HepG2 (cell line): ENCODE measurements at regions not wholly inside any gene's neighbourhood (a gene's known extent, or its start where the extent isn't known, plus 50 kb on each side); places are given as distances from the start of the nearest gene placed in this dataset.

Source experiments
- ATAC-seq: fragments of 200-7000 bp; cut with Tn5 transposase; 3 replicates; pipeline ENCODE4 v1.9.1; 2020; ENCODE audit warnings: mild to moderate bottlenecking, moderate library complexity
- BruUV-seq: library from RNA; stranded (reverse); fragments of 400-500 nt; replicated peaks from 2 replicates; lab custom pipeline; 2021; lab: Mats Ljungman, UMichigan
- CTCF ChIA-PET: fragments of 300-600 bp; formaldehyde crosslinking; extraction: SDS; loops from one replicate; lab custom pipeline; 2021; ENCODE audit warnings: low total read pairs, inconsistent platforms, low intra/inter-chr PET ratio; lab: Yijun Ruan, JAX
- POLR2A ChIA-PET: fragments of 350-600 bp; sonication (Branson Sonifier 250); formaldehyde crosslinking; loops from one replicate; lab custom pipeline; 2020; ENCODE audit warnings: antibody characterized with exemption, inconsistent platforms; lab: Yijun Ruan, JAX
- DNase-seq: peaks from one replicate; pipeline ENCODE4 v3.0.0-alpha.2; 2015; ENCODE audit warnings: low spot score
- FAIRE-seq: peaks from 3 replicates; lab custom pipeline; 2011; peaks lifted over from hg19 to GRCh38; lab: Jason Lieb, UNC
- H2AFZ ChIP-seq: one replicate; pipeline ENCODE4 v1.6.1; 2011; ENCODE audit warnings: low read length, inconsistent platforms
- H3K27ac ChIP-seq: fragments of 300-600 bp; 3 replicates; pipeline ENCODE4 v1.8.0; 2011; ENCODE audit warnings: mixed run types, mild to moderate bottlenecking, mixed read lengths, low read length, inconsistent platforms; ENCODE audit not compliant: insufficient read depth; ENCODE audit errors: extremely low read length
- H3K27me3 ChIP-seq, 2 experiments: fragments of 200-600 bp in 1 of 2; 2 replicates in 1 of 2; 3 replicates in 1 of 2; pipeline versions ENCODE4 v1.6.0 to v1.8.0; 2011; ENCODE audit warnings: low read length in 2 of 2, mild to moderate bottlenecking in 2 of 2, moderate library complexity in 2 of 2, inconsistent platforms in 1 of 2; ENCODE audit not compliant: insufficient read depth in 2 of 2, control insufficient read depth in 1 of 2
- H3K36me3 ChIP-seq, 2 experiments: fragments of 200-600 bp in 1 of 2; replicated peaks in 1 of 2; 2 replicates in 1 of 2; 3 replicates in 1 of 2; pipeline versions ENCODE4 v1.5.1 to v1.8.0; 2011; ENCODE audit warnings: low read length in 2 of 2, inconsistent platforms in 1 of 2; ENCODE audit not compliant: insufficient read depth in 2 of 2, control insufficient read depth in 1 of 2
- H3K4me1 ChIP-seq: 2 replicates; pipeline ENCODE4 v1.5.1; 2012; ENCODE audit warnings: low read length, inconsistent platforms; ENCODE audit not compliant: insufficient read depth
- H3K4me2 ChIP-seq: 2 replicates; pipeline ENCODE4 v1.6.0; 2011; ENCODE audit warnings: low read depth, low read length, inconsistent platforms
- H3K4me3 ChIP-seq, 3 experiments: fragments of 200-600 bp in 1 of 3; sonication (generic), shearing (Covaris generic) in 1 of 3; replicated peaks in 1 of 3; 2 replicates each; pipeline ENCODE4 v1.5.1; 2011 to 2016; ENCODE audit warnings: low read length in 3 of 3, inconsistent platforms in 2 of 3, low read depth in 2 of 3, mild to moderate bottlenecking in 2 of 3, control low read depth in 1 of 3, mixed read lengths in 1 of 3; ENCODE audit not compliant: insufficient read depth in 1 of 3
- H3K79me2 ChIP-seq: one replicate; pipeline ENCODE4 v1.6.1; 2011; ENCODE audit warnings: low read length, inconsistent platforms; ENCODE audit not compliant: insufficient read depth
- H3K9ac ChIP-seq: 2 replicates; pipeline ENCODE4 v1.6.0; 2011; ENCODE audit warnings: mild to moderate bottlenecking, low read depth, low read length, inconsistent platforms; ENCODE audit not compliant: insufficient read depth
- H3K9me3 ChIP-seq: 2 replicates; pipeline ENCODE4 v1.5.1; 2012; ENCODE audit warnings: mild to moderate bottlenecking, low read length
- H4K20me1 ChIP-seq: 2 replicates; pipeline ENCODE4 v1.6.0; 2011; ENCODE audit warnings: inconsistent platforms, mild to moderate bottlenecking, low read length, moderate library complexity; ENCODE audit not compliant: insufficient read depth
- ESRRA ChIP-seq: sonication (generic); formaldehyde crosslinking; IDR thresholded peaks from 2 replicates; pipeline ENCODE4 v1.5.1; 2020; ENCODE audit warnings: mild to moderate bottlenecking, low read depth, missing genetic modification reagents
- KLF16 ChIP-seq, 2 experiments: sonication (generic) in 1 of 2; formaldehyde crosslinking in 1 of 2; IDR thresholded peaks; 2 replicates each; pipeline versions ENCODE4 v1.6.1 to v1.8.0; 2016 to 2023; ENCODE audit warnings: missing genetic modification reagents in 2 of 2, missing compliant biosample characterization in 1 of 2
- ZNF407 ChIP-seq: sonication (generic); formaldehyde crosslinking; IDR thresholded peaks from one replicate; pipeline ENCODE4 v1.5.1; 2020; ENCODE audit warnings: mild to moderate bottlenecking, missing genetic modification reagents; ENCODE audit errors: not compliant biosample characterization
- ZNF510 ChIP-seq: sonication (generic); formaldehyde crosslinking; IDR thresholded peaks from 2 replicates; pipeline ENCODE4 v1.4.0; 2020; ENCODE audit warnings: low read depth, mild to moderate bottlenecking, missing genetic modification reagents
- ZNF770 ChIP-seq: sonication (generic); formaldehyde crosslinking; IDR thresholded peaks from 2 replicates; pipeline ENCODE4 v1.5.0; 2020; ENCODE audit warnings: mild to moderate bottlenecking, missing genetic modification reagents
- WGBS: methylation state at CpG from one replicate; pipeline ENCODE4 v1.1.6; 2017; ENCODE audit warnings: low lambda C conversion rate; 5-methylcytosine and 5-hydroxymethylcytosine counted together
- in situ Hi-C: cut with HindIII; loops from 2 replicates; pipeline ENCODE4 v1.10.0; 2017; ENCODE audit warnings: low pct_unique_long_range_greater_than_20kb; ENCODE audit not compliant: extremely low pct_ligation_motif_present
- intact Hi-C: fragments of 100-400 bp; cut with micrococcal nuclease; formaldehyde crosslinking; loops from one replicate; pipeline ENCODE4 v1.10.0; 2022; ENCODE audit not compliant: unreplicated experiment

GRCh38 chr6:18596531-18596835, 209.3 kb downstream of the RNF144B start:
- Histone ChIP-seq H3K9me3 (no peaks in the 10 kb centered on the region), H3K9ac (no peak overlapping the region), H3K27ac (no peak overlapping the region), H3K4me2 (no peak overlapping the region), H3K79me2 (no peaks in the 10 kb centered on the region), H3K4me1 (0 out of 2 replicates have a peak, but pooled peaks cover under 1% of the 10 kb centered on the region), H3K36me3 (no peaks in the 10 kb centered on the region), H4K20me1 (no peaks in the 10 kb centered on the region), H3K27me3 (no peaks in the 10 kb centered on the region), H2AFZ (no peak overlapping the region), H3K4me3 (no peak overlapping the region)
- ChIA-PET CTCF (interaction anchor here (1.3 to 2.5 kb wide), 3 partner anchors 85 to 1460 kb away, joined by 5 to 12 read pairs (median 5); no protein-coding TSS in a partner anchor), POLR2A (no interaction called here)
- intact Hi-C loops (loop anchor here (1.0 to 5.0 kb wide), 4 partner anchors 84 to 1460 kb away; no protein-coding TSS in a partner anchor), in situ Hi-C loops (loop anchor here (10.0 to 25.0 kb wide), 2 partner anchors 1266 to 1458 kb away; no protein-coding TSS in a partner anchor)
- peak; percentile 47; the same call in 2 of the 3 replicates for ATAC-seq
- BruUV-seq = no TSS peak
- TF ChIP-seq ESRRA (CRISPR knock-in tag) = no peak
- 0 out of 2 replicates have a peak, but pooled peaks have one; percentile 34 for TF ChIP-seq ZNF510
- 0 out of 4 replicates have a peak, but pooled peaks of 1 of the 2 experiments have one; percentile 5 for TF ChIP-seq KLF16 (CRISPR knock-in tag; IDR thresholded peaks at IDR 0.05)
- FAIRE-seq = no peak
- no peak for DNase-seq

- H3K36me3 ChIP-seq = no peaks in the 10 kb centered on the region
- no TSS peak for BruUV-seq
- no peaks in the 10 kb centered on the region for H3K4me1 ChIP-seq
- DNase-seq (no peak), ATAC-seq (no peak), FAIRE-seq (no peak)
- POLR2A ChIA-PET = no interaction called here
- no peak overlapping the region for H2AFZ ChIP-seq
- H3K9me3 ChIP-seq = no peaks in the 10 kb centered on the region
- no peak overlapping the region for H3K9ac ChIP-seq
- in situ Hi-C loops = loop anchor here (10.0 to 25.0 kb wide), 2 partner anchors 1264 to 1456 kb away; no protein-coding TSS in a partner anchor
- no peaks in the 10 kb centered on the region for H3K79me2 ChIP-seq
- H3K4me3 ChIP-seq = no peak overlapping the region
- H4K20me1 ChIP-seq = no peaks in the 10 kb centered on the region
- CTCF ChIA-PET = no interaction called here
- H3K27me3 ChIP-seq = no peaks in the 10 kb centered on the region
- H3K4me2 ChIP-seq = no peak overlapping the region
- intact Hi-C loops = loop anchor here (5.0 kb wide), 1 partner anchor 1254 kb away; no protein-coding TSS in a partner anchor
- H3K27ac ChIP-seq = no peak overlapping the region
- WGBS = 2% methylated on average over 4 of the region's 4 CpGs
- TF ChIP-seq ZNF770 (no peak), ZNF407 (CRISPR knock-in tag) (no peak)
Observed at GRCh38 chr6:18598551-18599264, 211.6 kb downstream of the RNF144B start.
